KMS-11 (cell line): ENCODE measurements at regions not wholly inside any gene's neighbourhood (a gene's known extent, or its start where the extent isn't known, plus 50 kb on each side); places are given as distances from the start of the nearest gene placed in this dataset.

ENCODE experiments used
- H2AFZ ChIP-seq: fragments of 200-600 bp; sonication (generic); 2 replicates; pipeline ENCODE4 v1.6.1; 2016; ENCODE audit warnings: antibody characterized with exemption, mixed run types, low read depth
- H3K27ac ChIP-seq: fragments of 200-600 bp; sonication (generic); 2 replicates; pipeline ENCODE4 v1.6.1; 2016; ENCODE audit warnings: mild to moderate bottlenecking, mixed run types
- H3K27me3 ChIP-seq: fragments of 200-600 bp; sonication (generic); 2 replicates; pipeline ENCODE4 v1.6.1; 2017; ENCODE audit warnings: mild to moderate bottlenecking, low read depth, mixed run types, moderate library complexity; ENCODE audit not compliant: insufficient read depth
- H3K36me3 ChIP-seq: fragments of 200-600 bp; sonication (generic); 2 replicates; pipeline ENCODE4 v1.6.1; 2017; ENCODE audit warnings: mild to moderate bottlenecking, mixed run types; ENCODE audit not compliant: insufficient read depth
- H3K4me1 ChIP-seq: fragments of 200-600 bp; sonication (generic); 2 replicates; pipeline ENCODE4 v1.6.1; 2016; ENCODE audit warnings: mild to moderate bottlenecking, low read depth, mixed run types; ENCODE audit not compliant: poor library complexity, severe bottlenecking
- H3K4me2 ChIP-seq: fragments of 200-600 bp; sonication (generic); 2 replicates; pipeline ENCODE4 v1.7.0; 2016; ENCODE audit warnings: mild to moderate bottlenecking, mixed run types
- H3K4me3 ChIP-seq: fragments of 200-600 bp; sonication (generic); IDR thresholded peaks from 2 replicates; pipeline ENCODE4 v1.6.1; 2017; ENCODE audit warnings: low read depth, low read length, mixed read lengths; ENCODE audit not compliant: insufficient read depth
- H3K79me2 ChIP-seq: fragments of 200-600 bp; sonication (generic); 2 replicates; pipeline ENCODE4 v1.6.1; 2016; ENCODE audit warnings: low read depth, mixed run types; ENCODE audit not compliant: insufficient read depth
- H3K9ac ChIP-seq: fragments of 200-600 bp; sonication (generic); 2 replicates; pipeline ENCODE4 v1.6.1; 2016; ENCODE audit warnings: mild to moderate bottlenecking, mixed run types
- H4K20me1 ChIP-seq: fragments of 200-600 bp; sonication (generic); 2 replicates; pipeline ENCODE4 v1.6.1; 2016; ENCODE audit warnings: mild to moderate bottlenecking, mixed run types; ENCODE audit not compliant: insufficient read depth
- CTCF ChIP-seq: fragments of 200-600 bp; sonication (generic); conservative IDR thresholded peaks from 2 replicates; pipeline ENCODE4 v1.6.1; 2017; ENCODE audit warnings: low read depth, mild to moderate bottlenecking, antibody characterized with exemption, low read length, moderate library complexity, mixed read lengths

- Histone ChIP-seq H3K36me3 (no peaks in the 10 kb centered on the region), H3K27me3 (no peaks in the 10 kb centered on the region), H3K9ac (no peak overlapping the region), H3K27ac (no peak overlapping the region), H3K4me2 (no peak overlapping the region), H3K79me2 (no peaks in the 10 kb centered on the region), H3K4me1 (peaks cover 11% of the 10 kb centered on the region), H3K4me3 (no peak overlapping the region), H2AFZ (no peak overlapping the region), H4K20me1 (no peaks in the 10 kb centered on the region)
- TF ChIP-seq CTCF: no peak
Measured at GRCh38 chr15:47386459-47386858, 330.8 kb upstream of the SEMA6D start.

- Histone ChIP-seq H3K4me1 (peaks cover 8% of the 10 kb centered on the region), H3K4me3 (no peak overlapping the region), H3K27me3 (no peaks in the 10 kb centered on the region), H3K36me3 (no peaks in the 10 kb centered on the region), H3K79me2 (no peaks in the 10 kb centered on the region), H3K4me2 (no peak overlapping the region), H4K20me1 (no peaks in the 10 kb centered on the region), H3K9ac (no peak overlapping the region), H3K27ac (no peak overlapping the region), H2AFZ (no peak overlapping the region)
- TF ChIP-seq CTCF: no peak
Measured at GRCh38 chr15:47388299-47388698, 329.0 kb upstream of the SEMA6D start.

- Histone ChIP-seq H3K9ac (no peak overlapping the region), H2AFZ (no peak overlapping the region), H3K4me2 (no peak overlapping the region), H3K79me2 (no peaks in the 10 kb centered on the region), H3K27me3 (no peaks in the 10 kb centered on the region), H3K4me3 (no peak overlapping the region), H4K20me1 (no peaks in the 10 kb centered on the region), H3K4me1 (peaks cover 8% of the 10 kb centered on the region), H3K36me3 (no peaks in the 10 kb centered on the region), H3K27ac (no peak overlapping the region)
- TF ChIP-seq CTCF: no peak
Measured at GRCh38 chr15:47390208-47390765, 327.0 kb upstream of the SEMA6D start.

- Histone ChIP-seq H3K79me2 (no peaks in the 10 kb centered on the region), H3K9ac (no peak overlapping the region), H3K36me3 (no peaks in the 10 kb centered on the region), H3K4me2 (no peak overlapping the region), H3K4me1 (peaks cover 8% of the 10 kb centered on the region), H4K20me1 (no peaks in the 10 kb centered on the region), H3K27me3 (no peaks in the 10 kb centered on the region), H3K27ac (no peak overlapping the region), H2AFZ (no peak overlapping the region), H3K4me3 (no peak overlapping the region)
- TF ChIP-seq CTCF: no peak
Measured at GRCh38 chr15:47394286-47394809, 323.0 kb upstream of the SEMA6D start.
